ENCODE measurements at regions not wholly inside any gene's neighbourhood (a gene's known extent, or its start where the extent isn't known, plus 50 kb on each side); places are given as distances from the start of the nearest gene placed in this dataset.
A peak's percentile ranks its signal among the peaks of the same experiment; 100 is the strongest.
"Not testable (repeated sequence)": the region's sequence is repeated elsewhere in the genome, so short reads cannot be mapped to it uniquely, and the experiment has no call there.

DNA sequence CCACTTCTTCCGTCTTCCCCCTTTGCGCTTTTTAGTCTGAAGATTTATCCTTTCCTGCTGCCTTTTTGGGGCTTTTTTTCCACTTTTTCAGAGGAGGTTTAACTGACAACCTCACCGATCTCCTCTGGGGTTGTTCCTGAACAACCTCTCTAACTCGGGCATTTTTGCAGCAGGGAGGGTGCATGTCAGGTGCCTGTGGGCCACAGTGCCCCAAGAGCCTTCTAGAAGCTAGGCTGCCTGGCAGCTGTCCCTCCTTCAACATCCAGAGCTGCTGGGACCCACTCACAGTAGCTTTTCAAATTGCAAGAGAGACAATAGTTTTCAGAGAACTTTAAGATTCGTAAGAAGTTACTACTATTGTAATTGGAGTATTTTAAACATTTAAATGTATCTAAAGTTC lies 1112.4 kb upstream of the CNTN5 start:
- no peaks in the 10 kb centered on the region for H3K27me3 ChIP-seq
- TF ChIP-seq, protein P1, sequence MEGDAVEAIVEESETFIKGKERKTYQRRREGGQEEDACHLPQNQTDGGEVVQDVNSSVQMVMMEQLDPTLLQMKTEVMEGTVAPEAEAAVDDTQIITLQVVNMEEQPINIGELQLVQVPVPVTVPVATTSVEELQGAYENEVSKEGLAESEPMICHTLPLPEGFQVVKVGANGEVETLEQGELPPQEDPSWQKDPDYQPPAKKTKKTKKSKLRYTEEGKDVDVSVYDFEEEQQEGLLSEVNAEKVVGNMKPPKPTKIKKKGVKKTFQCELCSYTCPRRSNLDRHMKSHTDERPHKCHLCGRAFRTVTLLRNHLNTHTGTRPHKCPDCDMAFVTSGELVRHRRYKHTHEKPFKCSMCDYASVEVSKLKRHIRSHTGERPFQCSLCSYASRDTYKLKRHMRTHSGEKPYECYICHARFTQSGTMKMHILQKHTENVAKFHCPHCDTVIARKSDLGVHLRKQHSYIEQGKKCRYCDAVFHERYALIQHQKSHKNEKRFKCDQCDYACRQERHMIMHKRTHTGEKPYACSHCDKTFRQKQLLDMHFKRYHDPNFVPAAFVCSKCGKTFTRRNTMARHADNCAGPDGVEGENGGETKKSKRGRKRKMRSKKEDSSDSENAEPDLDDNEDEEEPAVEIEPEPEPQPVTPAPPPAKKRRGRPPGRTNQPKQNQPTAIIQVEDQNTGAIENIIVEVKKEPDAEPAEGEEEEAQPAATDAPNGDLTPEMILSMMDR (IDR thresholded peaks at IDR 0.05): no peak
- no peak overlapping the region for H3K27ac ChIP-seq
- intact Hi-C loops (cut with DNase I): no loop called here
- ATAC-seq (no peak), DNase-seq (no peak)
- H3K9me3 ChIP-seq: no peaks in the 10 kb centered on the region
- H3K4me1 ChIP-seq: no peaks in the 10 kb centered on the region
- H3K4me3 ChIP-seq: no peak overlapping the region
- H3K36me3 ChIP-seq: no peaks in the 10 kb centered on the region

DNA sequence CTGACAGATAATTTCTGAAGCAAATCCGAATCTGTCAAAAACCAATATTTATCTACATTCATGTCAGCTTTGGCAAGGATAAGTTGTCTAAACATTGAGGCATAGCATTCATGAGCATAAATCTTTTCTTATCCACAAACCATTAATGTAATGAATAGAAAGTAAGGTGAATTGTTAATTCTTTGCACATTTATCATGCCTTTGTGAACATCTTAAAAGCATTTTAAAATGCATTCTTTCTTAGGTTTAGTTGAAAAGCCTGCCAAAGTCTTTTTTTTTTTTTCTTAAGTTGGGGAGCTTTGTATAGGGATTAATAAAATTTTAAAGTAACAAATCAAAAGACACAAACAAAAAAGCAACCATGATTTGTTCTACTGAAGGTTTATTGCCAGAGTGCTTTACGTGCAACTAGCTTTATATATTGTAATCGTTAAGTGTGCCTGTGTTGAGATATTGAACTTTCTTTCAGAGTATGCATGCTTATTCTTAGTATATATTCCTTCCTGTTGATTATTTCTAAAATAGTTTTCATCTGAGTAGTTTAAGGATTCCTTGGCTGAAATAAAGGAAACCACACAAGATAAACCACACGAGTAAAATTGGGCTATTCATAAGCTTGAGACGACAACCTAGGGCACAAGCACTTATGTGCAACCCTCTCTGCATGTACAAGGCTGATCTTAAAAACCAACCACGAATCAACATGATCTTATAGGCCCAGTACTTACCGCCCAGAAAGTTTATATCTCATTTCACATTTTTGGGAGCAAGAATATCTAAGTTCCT lies 1110.9 kb upstream of the CNTN5 start:
- H3K9me3 ChIP-seq: no peaks in the 10 kb centered on the region
- H3K27ac ChIP-seq: no peak overlapping the region
- no peak overlapping the region for H3K4me3 ChIP-seq
- intact Hi-C loops (cut with DNase I): no loop called here
- TF ChIP-seq, protein P1 (IDR thresholded peaks at IDR 0.05): no peak
- no peak for DNase-seq
- H3K27me3 ChIP-seq: no peaks in the 10 kb centered on the region
- ATAC-seq: no peak
- no peaks in the 10 kb centered on the region for H3K4me1 ChIP-seq
- no peaks in the 10 kb centered on the region for H3K36me3 ChIP-seq

DNA sequence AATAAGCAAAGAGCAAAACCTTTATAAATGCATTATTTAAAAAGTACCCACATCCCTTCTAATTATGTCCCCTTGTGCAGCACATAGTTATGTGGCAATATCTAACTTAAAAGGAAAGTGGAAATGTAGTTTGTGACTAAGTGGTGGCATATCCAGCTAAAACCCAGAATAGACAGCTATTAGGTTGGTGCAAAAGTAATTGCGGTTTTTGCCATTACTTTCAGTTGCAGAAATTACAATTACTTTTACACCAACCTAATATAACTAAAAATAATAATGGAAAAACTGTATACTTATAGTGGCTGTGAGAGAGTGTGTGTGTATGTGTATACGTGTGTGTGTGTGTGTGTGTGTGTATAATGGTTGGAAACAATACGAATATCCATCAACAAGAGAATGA lies 1108.1 kb upstream of the CNTN5 start:
- Histone ChIP-seq H3K27me3 (no peaks in the 10 kb centered on the region), H3K36me3 (no peaks in the 10 kb centered on the region), H3K9me3 (no peaks in the 10 kb centered on the region), H3K4me3 (no peak overlapping the region), H3K27ac (no peak overlapping the region), H3K4me1 (no peaks in the 10 kb centered on the region)
- intact Hi-C loops (cut with DNase I): no loop called here
- DNase-seq (no peak), ATAC-seq (no peak)
- TF ChIP-seq, protein P1 (IDR thresholded peaks at IDR 0.05): no peak

DNA sequence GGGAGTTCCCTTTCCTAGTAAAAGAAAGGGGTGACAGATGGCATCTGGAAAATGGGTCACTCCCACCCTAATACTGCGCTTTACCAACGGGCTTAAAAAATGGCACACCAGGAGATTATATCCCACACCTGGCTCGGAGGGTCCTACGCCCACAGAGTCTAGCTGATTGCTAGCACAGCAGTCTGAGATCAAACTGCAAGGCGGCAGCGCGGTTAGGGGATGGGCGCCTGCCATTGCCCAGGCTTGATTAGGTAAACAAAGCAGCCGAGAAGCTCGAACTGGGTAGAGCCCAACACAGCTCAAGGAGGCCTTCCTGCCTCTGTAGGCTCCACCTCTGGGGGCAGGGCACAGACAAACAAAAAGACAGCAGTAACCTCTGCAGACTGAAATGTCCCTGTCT lies 1097.8 kb upstream of the CNTN5 start:
- H3K36me3 ChIP-seq; H3K4me1 ChIP-seq; H3K27ac ChIP-seq; intact Hi-C loops (cut with DNase I); ATAC-seq; H3K27me3 ChIP-seq; H3K9me3 ChIP-seq; H3K4me3 ChIP-seq: not testable (repeated sequence)
- DNase-seq: peak; percentile 10

DNA sequence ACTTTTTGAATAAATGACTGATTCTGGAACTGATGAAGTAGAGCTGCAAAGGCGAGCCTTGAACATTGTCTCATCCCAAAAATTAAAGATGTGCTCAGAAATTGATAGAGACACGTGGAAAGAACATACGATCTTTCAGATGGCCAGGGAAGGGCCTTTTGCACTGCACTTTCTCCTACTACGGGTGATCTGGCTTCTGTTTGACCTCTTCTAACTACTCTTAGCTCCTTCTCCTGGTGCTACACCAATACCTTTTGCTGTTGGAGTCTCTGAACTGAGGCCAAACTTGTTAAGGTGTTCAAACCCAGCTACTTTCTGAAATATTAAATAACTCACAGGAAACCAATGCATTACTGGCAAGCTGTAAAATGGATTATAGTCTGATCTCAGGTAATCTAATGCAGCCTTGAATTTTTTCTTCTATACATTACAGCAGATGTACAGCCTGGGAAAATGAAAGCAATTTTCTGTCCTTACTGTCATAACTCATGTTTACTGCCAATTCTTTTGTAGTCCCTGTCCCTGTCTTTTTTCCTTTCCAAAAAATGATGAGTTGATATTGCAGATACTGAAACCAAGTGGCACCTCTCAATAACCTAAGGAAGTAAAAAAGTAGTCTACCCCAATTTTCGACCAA lies 1086.1 kb upstream of the CNTN5 start:
- intact Hi-C loops (cut with DNase I): no loop called here
- DNase-seq (no peak), ATAC-seq (no peak)
- H3K4me1 ChIP-seq: no peaks in the 10 kb centered on the region
- H3K4me3 ChIP-seq: no peak overlapping the region
- no peaks in the 10 kb centered on the region for H3K27me3 ChIP-seq
- TF ChIP-seq, protein P1 (IDR thresholded peaks at IDR 0.05): no peak
- H3K36me3 ChIP-seq: no peaks in the 10 kb centered on the region
- H3K27ac ChIP-seq: no peak overlapping the region
- no peaks in the 10 kb centered on the region for H3K9me3 ChIP-seq

DNA sequence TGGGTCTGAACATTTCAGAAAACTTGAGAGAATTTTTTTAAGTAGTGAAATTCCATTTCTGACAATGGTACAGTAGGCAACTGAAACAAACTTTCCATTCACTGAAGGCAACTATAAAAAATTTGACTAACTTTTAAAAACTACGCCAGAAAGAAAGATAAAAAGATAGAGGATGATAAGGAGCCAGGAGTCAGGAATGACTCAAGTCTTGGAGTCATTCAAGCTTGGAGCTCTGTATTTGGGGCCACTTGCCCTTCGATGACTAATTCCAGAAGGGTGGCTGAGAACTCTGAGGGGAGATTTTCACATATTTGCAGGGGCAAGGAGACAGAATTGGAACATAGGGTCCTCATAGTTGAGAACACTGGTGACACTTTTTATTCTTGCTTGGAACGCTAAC lies 1083.2 kb upstream of the CNTN5 start:
- Histone ChIP-seq H3K4me3 (no peak overlapping the region), H3K27ac (no peak overlapping the region), H3K4me1 (no peaks in the 10 kb centered on the region), H3K36me3 (no peaks in the 10 kb centered on the region), H3K27me3 (no peaks in the 10 kb centered on the region), H3K9me3 (no peaks in the 10 kb centered on the region)
- TF ChIP-seq, protein P1 (IDR thresholded peaks at IDR 0.05): no peak
- DNase-seq (no peak), ATAC-seq (no peak)
- intact Hi-C loops (cut with DNase I): no loop called here

All from upper lobe of right lung (tissue), 1 donor.